H1 (cell line): ENCODE measurements at regions not wholly inside any gene's neighbourhood (a gene's known extent, or its start where the extent isn't known, plus 50 kb on each side); places are given as distances from the start of the nearest gene placed in this dataset.

Experiments
- CTCF ChIA-PET: fragments of 300-600 bp; sonication (Branson Sonifier 250); formaldehyde crosslinking; loops from one replicate; lab custom pipeline; 2021; ENCODE audit not compliant: partially characterized antibody; lab: Charles Lee
- POLR2A ChIA-PET: fragments of 300-600 bp; sonication (Branson Sonifier 250); formaldehyde crosslinking; loops from one replicate; lab custom pipeline; 2021; ENCODE audit warnings: inconsistent platforms; ENCODE audit not compliant: partially characterized antibody; lab: Charles Lee
- DNase-seq, 2 experiments: peaks; one replicate each; pipeline versions ENCODE4 v3.0.0 to v3.0.0-alpha.2; 2010 to 2022; ENCODE audit warnings: low spot score in 2 of 2, low read depth in 1 of 2, mixed read lengths in 1 of 2
- FAIRE-seq: peaks from 2 replicates; lab custom pipeline; 2011; peaks lifted over from hg19 to GRCh38; lab: Jason Lieb, UNC
- H2AFZ ChIP-seq: 2 replicates; pipeline ENCODE4 v1.8.1; 2012; ENCODE audit warnings: low read length, inconsistent platforms
- H2AK5ac ChIP-seq: 2 replicates; pipeline ENCODE4 v1.6.1; 2013; ENCODE audit warnings: low read depth, low read length
- H2BK120ac ChIP-seq: replicated peaks from 2 replicates; pipeline ENCODE3; 2013; ENCODE audit warnings: low read depth, low read length, inconsistent platforms
- H2BK12ac ChIP-seq: 2 replicates; pipeline ENCODE4 v1.6.1; 2013; ENCODE audit warnings: low read depth, low read length
- H2BK15ac ChIP-seq: 2 replicates; pipeline ENCODE4 v1.6.1; 2013; ENCODE audit warnings: low read length
- H2BK20ac ChIP-seq: 2 replicates; pipeline ENCODE4 v1.6.1; 2013; ENCODE audit warnings: low read length
- H2BK5ac ChIP-seq: 2 replicates; pipeline ENCODE4 v1.6.1; 2013; ENCODE audit warnings: low read depth, low read length
- H3K14ac ChIP-seq: 2 replicates; pipeline ENCODE4 v1.6.1; 2013; ENCODE audit warnings: inconsistent platforms; ENCODE audit not compliant: insufficient read length
- H3K18ac ChIP-seq: 2 replicates; pipeline ENCODE4 v1.6.1; 2013; ENCODE audit warnings: low read length; ENCODE audit errors: extremely low read depth
- H3K23ac ChIP-seq: 2 replicates; pipeline ENCODE4 v1.6.1; 2013; ENCODE audit warnings: inconsistent platforms; ENCODE audit not compliant: insufficient read length
- H3K23me2 ChIP-seq: 2 replicates; pipeline ENCODE4 v1.6.1; 2013; ENCODE audit warnings: low read depth, low read length
- H3K27ac ChIP-seq: 2 replicates; pipeline ENCODE4 v1.6.1; 2011; ENCODE audit warnings: low read depth, low read length, inconsistent platforms
- H3K27me3 ChIP-seq, 4 experiments: replicated peaks in 1 of 4; 1 replicate in 1 of 4; 2 replicates in 3 of 4; pipeline versions ENCODE4 v1.6.1 to v1.8.1; 2011 to 2013; ENCODE audit warnings: low read length in 3 of 4, mild to moderate bottlenecking in 3 of 4, inconsistent platforms in 2 of 4, mixed read lengths in 2 of 4, moderate library complexity in 1 of 4; ENCODE audit not compliant: control insufficient read depth in 3 of 4, insufficient read depth in 3 of 4; ENCODE audit errors: extremely low read depth in 1 of 4
- H3K36me3 ChIP-seq, 4 experiments: 2 replicates each; pipeline versions ENCODE4 v1.6.1 to v1.8.1; 2011 to 2013; ENCODE audit warnings: mild to moderate bottlenecking in 4 of 4, low read length in 3 of 4, moderate library complexity in 2 of 4, control low read depth in 1 of 4, inconsistent platforms in 1 of 4; ENCODE audit not compliant: insufficient read depth in 4 of 4, control insufficient read depth in 2 of 4
- H3K4ac ChIP-seq: replicated peaks from 2 replicates; pipeline ENCODE3; 2013; ENCODE audit warnings: low read length, low read depth, mixed read lengths, inconsistent platforms; ENCODE audit not compliant: insufficient read length
- H3K4me1 ChIP-seq, 4 experiments: replicated peaks in 1 of 4; 1 replicate in 1 of 4; 2 replicates in 3 of 4; pipeline versions ENCODE4 v1.6.1 to v1.8.1; 2011 to 2013; ENCODE audit warnings: low read length in 3 of 4, inconsistent platforms in 2 of 4, mixed read lengths in 1 of 4; ENCODE audit not compliant: insufficient read depth in 4 of 4, control insufficient read depth in 3 of 4
- H3K4me2 ChIP-seq, 2 experiments: 2 replicates each; pipeline versions ENCODE4 v1.6.1 to v1.8.1; 2011 to 2013; ENCODE audit warnings: low read depth in 2 of 2, low read length in 2 of 2, control low read depth in 1 of 2, inconsistent platforms in 1 of 2, mild to moderate bottlenecking in 1 of 2; ENCODE audit not compliant: insufficient read depth in 1 of 2
- H3K4me3 ChIP-seq, 4 experiments: fragments of 200-600, 300-600 bp in 1 of 4; sonication (generic), shearing (Covaris generic), sonication (Bioruptor Twin) in 1 of 4; 2 replicates each; pipeline versions ENCODE4 v1.5.1 to v1.8.1; 2011 to 2016; ENCODE audit warnings: low read length in 4 of 4, low read depth in 3 of 4, control low read depth in 2 of 4, inconsistent platforms in 2 of 4, mild to moderate bottlenecking in 2 of 4, mixed read lengths in 1 of 4, moderate library complexity in 1 of 4; ENCODE audit not compliant: insufficient read depth in 2 of 4; ENCODE audit errors: extremely low read depth in 1 of 4
- H3K56ac ChIP-seq: replicated peaks from 2 replicates; pipeline ENCODE3; 2013; ENCODE audit warnings: low read depth, mild to moderate bottlenecking, mixed read lengths, low read length, inconsistent platforms; ENCODE audit not compliant: insufficient read length
- H3K79me1 ChIP-seq: 2 replicates; pipeline ENCODE4 v1.6.1; 2013; ENCODE audit warnings: low read depth, low read length, control low read depth
- H3K79me2 ChIP-seq, 2 experiments: 2 replicates each; pipeline versions ENCODE4 v1.6.1 to v1.8.1; 2012 to 2013; ENCODE audit warnings: low read length in 2 of 2, mild to moderate bottlenecking in 2 of 2, inconsistent platforms in 1 of 2; ENCODE audit not compliant: insufficient read depth in 2 of 2, control insufficient read depth in 1 of 2
- H3K9ac ChIP-seq, 4 experiments: replicated peaks in 1 of 4; 1 replicate in 1 of 4; 2 replicates in 3 of 4; pipeline versions ENCODE4 v1.6.1 to v1.8.1; 2011 to 2013; ENCODE audit warnings: low read depth in 3 of 4, low read length in 3 of 4, control low read depth in 2 of 4, mild to moderate bottlenecking in 2 of 4, moderate library complexity in 2 of 4, inconsistent platforms in 1 of 4; ENCODE audit errors: extremely low read depth in 1 of 4
- H3K9me3 ChIP-seq, 2 experiments: 2 replicates each; pipeline versions ENCODE4 v1.6.1 to v1.8.1; 2012 to 2013; ENCODE audit warnings: mild to moderate bottlenecking in 2 of 2, moderate library complexity in 2 of 2, control low read depth in 1 of 2, inconsistent platforms in 1 of 2, low read depth in 1 of 2, low read length in 1 of 2, mixed read lengths in 1 of 2; ENCODE audit not compliant: insufficient read depth in 2 of 2
- H4K20me1 ChIP-seq, 2 experiments: replicated peaks in 1 of 2; 2 replicates each; pipeline versions ENCODE3 to v1.8.1; 2011 to 2013; ENCODE audit warnings: inconsistent platforms in 2 of 2, low read length in 2 of 2, mild to moderate bottlenecking in 1 of 2; ENCODE audit not compliant: insufficient read depth in 2 of 2, control insufficient read depth in 1 of 2
- H4K5ac ChIP-seq: 2 replicates; pipeline ENCODE4 v1.6.1; 2013; ENCODE audit warnings: low read length, low read depth, mixed read lengths, inconsistent platforms; ENCODE audit not compliant: insufficient read length
- H4K8ac ChIP-seq: 2 replicates; pipeline ENCODE4 v1.8.0; 2013; ENCODE audit warnings: mild to moderate bottlenecking, moderate library complexity, low read length, inconsistent platforms; ENCODE audit not compliant: insufficient read depth; ENCODE audit errors: extremely low read depth
- H4K91ac ChIP-seq: replicated peaks from 2 replicates; pipeline ENCODE3; 2013; ENCODE audit warnings: low read length, mixed read lengths, inconsistent platforms; ENCODE audit not compliant: insufficient read length
- CHD2 ChIP-seq: IDR thresholded peaks from 2 replicates; pipeline ENCODE4 v1.6.1; 2012; ENCODE audit warnings: low read length, improper control_type of control experiment
- EZH2 ChIP-seq: fragments of 200-600 bp; sonication (generic); IDR thresholded peaks from 2 replicates; pipeline ENCODE4 v1.7.1; 2012; ENCODE audit warnings: low read depth, mild to moderate bottlenecking, moderate library complexity, low read length, inconsistent platforms; ENCODE audit not compliant: severe bottlenecking
- KDM1A ChIP-seq: fragments of 200-600, 300-600 bp; sonication (generic); IDR thresholded peaks from 2 replicates; pipeline ENCODE4 v1.7.1; 2016; ENCODE audit warnings: mild to moderate bottlenecking, low read length, borderline replicate concordance
- RAD21 ChIP-seq, 2 experiments: IDR thresholded peaks in 1 of 2; conservative IDR thresholded peaks in 1 of 2; 2 replicates each; pipeline ENCODE4 v1.6.1; 2011; ENCODE audit warnings: low read depth in 2 of 2, low read length in 2 of 2, improper control_type of control experiment in 1 of 2, inconsistent platforms in 1 of 2, mild to moderate bottlenecking in 1 of 2, moderate library complexity in 1 of 2
- WGBS, 2 experiments: shearing (Covaris generic) in 1 of 2; methylation state at CpG; one replicate each; pipeline versions ENCODE4 v1.1.6 to v1.1.7; 2013 to 2015; ENCODE audit warnings: low lambda C conversion rate in 2 of 2, mixed read lengths in 2 of 2, inconsistent platforms in 1 of 2, low coverage in 1 of 2, missing lambda C conversion rate in 1 of 2; ENCODE audit not compliant: insufficient replicate concordance in 2 of 2, insufficient coverage in 1 of 2, insufficient read length in 1 of 2; ENCODE audit errors: extremely low coverage in 1 of 2, missing lambda C conversion rate in 1 of 2; 5-methylcytosine and 5-hydroxymethylcytosine counted together
- TF ChIP-seq, protein P1 (sequence below), 3 experiments: IDR thresholded peaks; 1 replicate in 2 of 3; 2 replicates in 1 of 3; pipeline versions ENCODE4 v1.5.1 to v1.6.1; 2011; ENCODE audit warnings: low read length in 3 of 3, mild to moderate bottlenecking in 3 of 3, inconsistent platforms in 2 of 3, low read depth in 1 of 3, moderate library complexity in 1 of 3; ENCODE audit not compliant: insufficient read depth in 1 of 3; ENCODE audit errors: control extremely low read depth in 1 of 3

DNA sequence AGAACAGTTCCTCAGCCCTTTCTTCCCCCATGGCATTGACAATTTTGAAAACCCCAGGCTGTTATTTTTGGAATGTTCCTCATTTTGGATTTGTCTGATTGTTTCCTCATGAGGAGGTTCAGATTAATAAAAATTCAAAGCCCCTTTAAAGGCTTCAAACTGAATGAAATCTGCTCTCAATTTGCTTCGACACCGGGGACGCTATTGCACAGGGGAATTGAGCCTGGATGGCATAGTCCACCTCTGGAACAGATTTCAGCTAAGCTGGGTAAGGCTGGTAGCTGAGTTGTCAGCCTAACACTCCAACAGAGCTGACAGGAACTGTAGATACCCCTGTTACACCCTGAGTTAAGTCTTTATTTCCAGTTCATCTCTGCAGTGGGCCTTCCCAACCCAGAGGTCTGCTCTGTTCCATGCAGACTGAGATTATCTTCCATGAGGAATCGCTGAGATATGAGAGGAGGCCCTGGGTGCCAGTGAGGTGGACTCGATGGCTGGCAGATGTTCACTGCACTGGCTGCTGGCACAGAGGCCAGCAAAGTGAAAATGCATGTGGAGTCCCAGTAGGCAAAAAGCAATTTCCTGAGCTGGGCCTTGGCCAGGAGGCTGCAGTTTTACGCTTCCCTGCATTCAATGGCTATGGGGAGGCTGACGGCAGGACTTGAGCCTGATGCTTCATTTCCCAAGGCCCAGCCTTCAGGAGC is 73.3 kb upstream of the PAX1 start:
- Histone ChIP-seq H3K27me3 (no peaks in the 10 kb centered on the region), H3K4me1 (no peaks in the 10 kb centered on the region), H2AFZ (no peak overlapping the region; the same call in 1 of the 2 replicates), H3K14ac (no peak overlapping the region), H3K23me2 (no peaks in the 10 kb centered on the region), H3K23ac (no peak overlapping the region), H4K20me1 (no peaks in the 10 kb centered on the region), H3K4me3 (no peak overlapping the region), H3K18ac (0 out of 2 replicates have a peak overlapping the region, but pooled peaks have one; percentile 16), H3K27ac (no peak overlapping the region), H3K4me2 (no peak overlapping the region), H4K8ac (peak overlapping the region; percentile 11; the same call in 1 of the 2 replicates), H3K56ac (no peak overlapping the region), H3K4ac (no peak overlapping the region), H2BK120ac (no peak overlapping the region), H2AK5ac (no peak overlapping the region), H3K79me2 (no peaks in the 10 kb centered on the region), H3K9ac (no peak overlapping the region), H2BK12ac (no peak overlapping the region), H3K79me1 (no peaks in the 10 kb centered on the region), H3K9me3 (no peaks in the 10 kb centered on the region), H2BK20ac (no peak overlapping the region; the same call in 1 of the 2 replicates), H2BK15ac (no peak overlapping the region; the same call in 1 of the 2 replicates), H4K91ac (no peak overlapping the region), H2BK5ac (no peak overlapping the region), H4K5ac (no peak overlapping the region), H3K36me3 (no peaks in the 10 kb centered on the region)
- no peak for DNase-seq
- POLR2A ChIA-PET, result no interaction called here
- WGBS, 2 experiments, result 91% methylated on average over 7 of the region's 7 CpGs; no CpG with 5 or more reads in 1 of the 2 experiments
- CTCF ChIA-PET, result interaction anchor here (0.9 to 1.8 kb wide), 2 partner anchors 10 to 61 kb away, joined by 3 to 4 read pairs; no protein-coding TSS in a partner anchor
- no peak for FAIRE-seq
- TF ChIP-seq, protein P1, sequence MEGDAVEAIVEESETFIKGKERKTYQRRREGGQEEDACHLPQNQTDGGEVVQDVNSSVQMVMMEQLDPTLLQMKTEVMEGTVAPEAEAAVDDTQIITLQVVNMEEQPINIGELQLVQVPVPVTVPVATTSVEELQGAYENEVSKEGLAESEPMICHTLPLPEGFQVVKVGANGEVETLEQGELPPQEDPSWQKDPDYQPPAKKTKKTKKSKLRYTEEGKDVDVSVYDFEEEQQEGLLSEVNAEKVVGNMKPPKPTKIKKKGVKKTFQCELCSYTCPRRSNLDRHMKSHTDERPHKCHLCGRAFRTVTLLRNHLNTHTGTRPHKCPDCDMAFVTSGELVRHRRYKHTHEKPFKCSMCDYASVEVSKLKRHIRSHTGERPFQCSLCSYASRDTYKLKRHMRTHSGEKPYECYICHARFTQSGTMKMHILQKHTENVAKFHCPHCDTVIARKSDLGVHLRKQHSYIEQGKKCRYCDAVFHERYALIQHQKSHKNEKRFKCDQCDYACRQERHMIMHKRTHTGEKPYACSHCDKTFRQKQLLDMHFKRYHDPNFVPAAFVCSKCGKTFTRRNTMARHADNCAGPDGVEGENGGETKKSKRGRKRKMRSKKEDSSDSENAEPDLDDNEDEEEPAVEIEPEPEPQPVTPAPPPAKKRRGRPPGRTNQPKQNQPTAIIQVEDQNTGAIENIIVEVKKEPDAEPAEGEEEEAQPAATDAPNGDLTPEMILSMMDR (IDR thresholded peaks at IDR 0.05; ENCODE audit: control extremely low read depth in 1 of 3, insufficient read depth in 1 of 3, low read depth in 1 of 3, low read length in 3 of 3), result peak in 2 of 3 experiments; percentile 6 to 7; a peak in 2 of 4 replicates
- TF ChIP-seq KDM1A, result no peak
- no peak for TF ChIP-seq CHD2
- TF ChIP-seq RAD21 (IDR thresholded peaks at IDR 0.05 in 1 of 2, conservative IDR thresholded peaks at IDR 0.05 in 1 of 2; ENCODE audit: low read depth in 2 of 2, low read length in 2 of 2), result peak; percentile 13 to 25; a peak in 2 of 4 replicates
- no peak for TF ChIP-seq EZH2
